HCT116 (cell line): ENCODE measurements at regions not wholly inside any gene's neighbourhood (a gene's known extent, or its start where the extent isn't known, plus 50 kb on each side); places are given as distances from the start of the nearest gene placed in this dataset.
A peak's percentile ranks its signal among the peaks of the same experiment; 100 is the strongest.

Source experiments
- ATAC-seq: fragments of 200-7000 bp; cut with Tn5 transposase; 2 replicates; pipeline ENCODE4 v1.9.1; 2020; ENCODE audit warnings: mild to moderate bottlenecking, moderate library complexity
- BruUV-seq: library from RNA; stranded (reverse); fragments of 400-500 nt; replicated peaks from 2 replicates; lab custom pipeline; 2021; lab: Mats Ljungman, UMichigan
- CTCF ChIA-PET: fragments of 300-600 bp; sonication (Branson Sonifier 250); formaldehyde crosslinking; loops from one replicate; lab custom pipeline; 2021; ENCODE audit warnings: antibody characterized with exemption; lab: Charles Lee
- POLR2A ChIA-PET: fragments of 300-600, 350-600 bp; sonication (Branson Sonifier 250); formaldehyde crosslinking; loops from one replicate; lab custom pipeline; 2021; ENCODE audit warnings: antibody characterized with exemption; lab: Charles Lee
- RAD21 ChIA-PET, 2 experiments: fragments of 300-600 bp; sonication (Branson Sonifier 250); formaldehyde crosslinking; loops; one replicate each; lab custom pipeline; 2023; ENCODE audit warnings: low total read pairs in 2 of 2; ENCODE audit not compliant: uncharacterized antibody in 2 of 2, unreplicated experiment in 2 of 2, low non-redundant PET in 1 of 2; lab: Charles Lee
- DNase-seq: peaks from one replicate; pipeline ENCODE4 v3.0.0-alpha.2; 2010; ENCODE audit warnings: low read depth, low spot score
- H2AFZ ChIP-seq: fragments of 200-600 bp; shearing (Covaris generic), sonication (generic); 2 replicates; pipeline ENCODE4 v1.6.1; 2017; ENCODE audit warnings: low read depth, mixed run types, mixed read lengths, antibody characterized with exemption, low read length; ENCODE audit not compliant: poor library complexity, severe bottlenecking
- H3K27ac ChIP-seq: 2 replicates; pipeline ENCODE4 v1.5.1; 2012; ENCODE audit warnings: low read depth, low read length
- H3K27me3 ChIP-seq: fragments of 200-600 bp; sonication (generic); 2 replicates; pipeline ENCODE4 v1.6.1; 2016; ENCODE audit warnings: mixed run types, low read length, mixed read lengths; ENCODE audit not compliant: insufficient read depth
- H3K36me3 ChIP-seq, 2 experiments: fragments of 200-500 bp in 1 of 2; fragments of 200-600 bp in 1 of 2; sonication (Bioruptor generic) in 1 of 2; sonication (generic) in 1 of 2; 2 replicates each; pipeline versions ENCODE4 v1.5.1 to v1.6.1; 2014 to 2016; ENCODE audit warnings: low read length in 2 of 2, inconsistent platforms in 1 of 2, mixed read lengths in 1 of 2, mixed run types in 1 of 2; ENCODE audit not compliant: insufficient read depth in 2 of 2, control insufficient read depth in 1 of 2
- H3K4me1 ChIP-seq, 2 experiments: fragments of 200-600 bp in 1 of 2; sonication (generic) in 1 of 2; 2 replicates each; pipeline versions ENCODE4 v1.5.1 to v1.6.1; 2012 to 2017; ENCODE audit warnings: low read length in 2 of 2, inconsistent platforms in 1 of 2, mild to moderate bottlenecking in 1 of 2, mixed read lengths in 1 of 2, mixed run types in 1 of 2, moderate library complexity in 1 of 2; ENCODE audit not compliant: insufficient read depth in 2 of 2, control insufficient read depth in 1 of 2
- H3K4me2 ChIP-seq: fragments of 200-600 bp; sonication (generic); 2 replicates; pipeline ENCODE4 v1.6.1; 2017; ENCODE audit warnings: mixed run types, low read length, mixed read lengths
- H3K4me3 ChIP-seq, 2 experiments: fragments of 200-600 bp in 1 of 2; sonication (generic) in 1 of 2; replicated peaks in 1 of 2; 2 replicates each; pipeline ENCODE4 v1.5.1; 2011 to 2016; ENCODE audit warnings: low read length in 2 of 2, control low read depth in 1 of 2, low read depth in 1 of 2, mild to moderate bottlenecking in 1 of 2, mixed read lengths in 1 of 2, mixed run types in 1 of 2
- H3K79me2 ChIP-seq: fragments of 200-600 bp; sonication (generic); 2 replicates; pipeline ENCODE4 v1.6.1; 2017; ENCODE audit warnings: mild to moderate bottlenecking, mixed run types, low read length, moderate library complexity, mixed read lengths; ENCODE audit not compliant: insufficient read depth
- H3K9ac ChIP-seq: fragments of 200-600 bp; sonication (generic); 2 replicates; pipeline ENCODE4 v1.6.1; 2016; ENCODE audit warnings: low read length, mixed read lengths
- H3K9me2 ChIP-seq: fragments of 200-600 bp; sonication (generic), shearing (Covaris generic); 2 replicates; pipeline ENCODE4 v1.6.1; 2017; ENCODE audit warnings: mixed run types, mild to moderate bottlenecking, moderate library complexity; ENCODE audit not compliant: insufficient read depth
- H3K9me3 ChIP-seq, 2 experiments: fragments of 200-500 bp in 1 of 2; fragments of 200-600 bp in 1 of 2; sonication (Bioruptor generic) in 1 of 2; sonication (generic) in 1 of 2; 2 replicates each; pipeline ENCODE4 v1.6.1; 2014 to 2017; ENCODE audit warnings: low read length in 2 of 2, mixed read lengths in 2 of 2, inconsistent platforms in 1 of 2, low read depth in 1 of 2, mild to moderate bottlenecking in 1 of 2, mixed run types in 1 of 2, moderate library complexity in 1 of 2; ENCODE audit not compliant: control insufficient read depth in 1 of 2, insufficient read depth in 1 of 2
- H4K20me1 ChIP-seq: fragments of 200-600 bp; sonication (generic), shearing (Covaris generic); 2 replicates; pipeline ENCODE4 v1.6.1; 2017; ENCODE audit warnings: mixed run types, mild to moderate bottlenecking, moderate library complexity; ENCODE audit not compliant: insufficient read depth
- CEBPB ChIP-seq: IDR thresholded peaks from 2 replicates; pipeline ENCODE4 v1.6.1; 2012; ENCODE audit warnings: low read depth
- POLR2AphosphoS5 ChIP-seq: IDR thresholded peaks from 2 replicates; pipeline ENCODE4 v1.6.1; 2011; ENCODE audit warnings: mild to moderate bottlenecking, low read depth, low read length, moderate library complexity
- RAD21 ChIP-seq: IDR thresholded peaks from 2 replicates; pipeline ENCODE4 v1.6.1; 2012; ENCODE audit warnings: low read depth, mild to moderate bottlenecking
- SIN3A ChIP-seq: IDR thresholded peaks from 2 replicates; pipeline ENCODE4 v1.6.1; 2012; ENCODE audit warnings: low read depth
- SP1 ChIP-seq: IDR thresholded peaks from 2 replicates; pipeline ENCODE4 v1.6.1; 2012; ENCODE audit warnings: low read depth
- ZFX ChIP-seq: fragments of 450-650 bp; IDR thresholded peaks from 2 replicates; pipeline ENCODE4 v1.6.1; 2017
- intact Hi-C: fragments of 100-400 bp; cut with micrococcal nuclease; formaldehyde crosslinking; loops from 2 replicates; pipeline ENCODE4 v1.10.0; 2022
- TF ChIP-seq, protein P1 (sequence below): IDR thresholded peaks from 2 replicates; pipeline ENCODE4 v1.6.1; 2011; ENCODE audit warnings: mild to moderate bottlenecking, low read length, moderate library complexity; ENCODE audit not compliant: insufficient replicate concordance; ENCODE audit errors: extremely low read depth
- TF ChIP-seq, protein P2 (sequence below): IDR thresholded peaks from 2 replicates; pipeline ENCODE4 v1.6.1; 2012
- TF ChIP-seq, protein P3 (sequence below), 3 experiments: fragments of 200-600 bp in 1 of 3; sonication (generic) in 1 of 3; IDR thresholded peaks in 2 of 3; conservative IDR thresholded peaks in 1 of 3; 2 replicates each; pipeline ENCODE4 v1.5.1; 2012 to 2017; ENCODE audit warnings: low read depth in 2 of 3, low read length in 2 of 3, antibody characterized with exemption in 1 of 3, borderline replicate concordance in 1 of 3, control low read depth in 1 of 3, mild to moderate bottlenecking in 1 of 3, mixed read lengths in 1 of 3, mixed run types in 1 of 3, moderate library complexity in 1 of 3; ENCODE audit not compliant: insufficient read depth in 1 of 3

DNA sequence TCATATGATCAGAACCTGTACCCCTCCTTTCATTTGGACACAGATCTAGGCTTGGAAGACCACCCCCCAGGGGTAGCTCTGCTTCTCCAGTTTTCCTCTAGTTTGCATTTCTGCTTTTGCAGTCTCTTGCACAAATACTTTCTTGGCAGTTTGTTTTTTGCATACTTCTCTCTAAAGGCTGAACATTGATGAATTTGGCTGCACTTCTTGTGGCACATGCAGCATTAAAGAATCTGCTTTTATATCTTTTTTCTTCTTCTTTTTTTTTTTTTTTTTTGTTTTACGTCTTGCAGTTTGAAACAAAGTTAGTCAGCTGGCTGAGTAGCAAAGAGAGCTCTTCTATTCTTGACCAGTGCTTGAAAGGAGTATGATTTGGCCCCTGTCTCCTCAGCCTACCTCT, 273.0 kb downstream of the GLUD2 start:
- ChIA-PET RAD21 (no interaction called here), CTCF (no interaction called here), POLR2A (no interaction called here)
- intact Hi-C loops, result loop anchor here (5.0 kb wide), 1 partner anchor 257 kb away; no protein-coding TSS in a partner anchor
- Histone ChIP-seq H3K9ac (no peak overlapping the region), H2AFZ (no peak overlapping the region), H3K4me2 (no peak overlapping the region), H4K20me1 (no peaks in the 10 kb centered on the region), H3K36me3 (no peaks in the 10 kb centered on the region), H3K27me3 (no peaks in the 10 kb centered on the region), H3K4me1 (no peaks in the 10 kb centered on the region), H3K79me2 (no peaks in the 10 kb centered on the region), H3K27ac (no peak overlapping the region), H3K9me2 (no peaks in the 10 kb centered on the region), H3K9me3 (no peaks in the 10 kb centered on the region), H3K4me3 (no peak overlapping the region)
- no TSS peak for BruUV-seq
- DNase-seq (no peak), ATAC-seq (no peak)
- TF ChIP-seq POLR2AphosphoS5, result no peak
- TF ChIP-seq, protein P1, sequence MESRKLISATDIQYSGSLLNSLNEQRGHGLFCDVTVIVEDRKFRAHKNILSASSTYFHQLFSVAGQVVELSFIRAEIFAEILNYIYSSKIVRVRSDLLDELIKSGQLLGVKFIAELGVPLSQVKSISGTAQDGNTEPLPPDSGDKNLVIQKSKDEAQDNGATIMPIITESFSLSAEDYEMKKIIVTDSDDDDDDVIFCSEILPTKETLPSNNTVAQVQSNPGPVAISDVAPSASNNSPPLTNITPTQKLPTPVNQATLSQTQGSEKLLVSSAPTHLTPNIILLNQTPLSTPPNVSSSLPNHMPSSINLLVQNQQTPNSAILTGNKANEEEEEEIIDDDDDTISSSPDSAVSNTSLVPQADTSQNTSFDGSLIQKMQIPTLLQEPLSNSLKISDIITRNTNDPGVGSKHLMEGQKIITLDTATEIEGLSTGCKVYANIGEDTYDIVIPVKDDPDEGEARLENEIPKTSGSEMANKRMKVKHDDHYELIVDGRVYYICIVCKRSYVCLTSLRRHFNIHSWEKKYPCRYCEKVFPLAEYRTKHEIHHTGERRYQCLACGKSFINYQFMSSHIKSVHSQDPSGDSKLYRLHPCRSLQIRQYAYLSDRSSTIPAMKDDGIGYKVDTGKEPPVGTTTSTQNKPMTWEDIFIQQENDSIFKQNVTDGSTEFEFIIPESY, result no peak
- TF ChIP-seq, protein P2, sequence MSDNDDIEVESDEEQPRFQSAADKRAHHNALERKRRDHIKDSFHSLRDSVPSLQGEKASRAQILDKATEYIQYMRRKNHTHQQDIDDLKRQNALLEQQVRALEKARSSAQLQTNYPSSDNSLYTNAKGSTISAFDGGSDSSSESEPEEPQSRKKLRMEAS, result no peak

DNA sequence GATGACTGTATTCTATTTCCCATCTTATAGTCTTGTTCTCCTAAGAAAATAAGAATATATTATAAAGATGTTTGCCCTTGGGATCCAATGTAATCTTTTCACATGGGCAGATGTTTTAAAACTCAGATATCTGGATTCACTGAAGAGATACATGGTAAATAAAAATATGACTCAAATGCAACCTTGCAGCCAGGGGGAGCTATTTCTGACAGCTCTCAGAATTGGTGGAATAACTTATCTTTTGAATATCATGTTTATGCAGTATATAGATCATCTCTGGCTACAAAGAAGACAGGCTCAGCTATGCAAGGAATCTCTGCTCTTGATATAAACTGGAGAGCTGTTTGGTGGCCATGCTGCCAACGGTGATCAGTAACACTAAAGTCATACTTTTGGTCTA, 274.7 kb downstream of the GLUD2 start:
- TF ChIP-seq POLR2AphosphoS5 (no peak), SP1 (no peak), SIN3A (no peak), ZFX (no peak), RAD21 (peak; percentile 18; the same call in 1 of the 2 replicates), CEBPB (no peak)
- TF ChIP-seq, protein P3, sequence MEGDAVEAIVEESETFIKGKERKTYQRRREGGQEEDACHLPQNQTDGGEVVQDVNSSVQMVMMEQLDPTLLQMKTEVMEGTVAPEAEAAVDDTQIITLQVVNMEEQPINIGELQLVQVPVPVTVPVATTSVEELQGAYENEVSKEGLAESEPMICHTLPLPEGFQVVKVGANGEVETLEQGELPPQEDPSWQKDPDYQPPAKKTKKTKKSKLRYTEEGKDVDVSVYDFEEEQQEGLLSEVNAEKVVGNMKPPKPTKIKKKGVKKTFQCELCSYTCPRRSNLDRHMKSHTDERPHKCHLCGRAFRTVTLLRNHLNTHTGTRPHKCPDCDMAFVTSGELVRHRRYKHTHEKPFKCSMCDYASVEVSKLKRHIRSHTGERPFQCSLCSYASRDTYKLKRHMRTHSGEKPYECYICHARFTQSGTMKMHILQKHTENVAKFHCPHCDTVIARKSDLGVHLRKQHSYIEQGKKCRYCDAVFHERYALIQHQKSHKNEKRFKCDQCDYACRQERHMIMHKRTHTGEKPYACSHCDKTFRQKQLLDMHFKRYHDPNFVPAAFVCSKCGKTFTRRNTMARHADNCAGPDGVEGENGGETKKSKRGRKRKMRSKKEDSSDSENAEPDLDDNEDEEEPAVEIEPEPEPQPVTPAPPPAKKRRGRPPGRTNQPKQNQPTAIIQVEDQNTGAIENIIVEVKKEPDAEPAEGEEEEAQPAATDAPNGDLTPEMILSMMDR (IDR thresholded peaks at IDR 0.05 in 2 of 3, conservative IDR thresholded peaks at IDR 0.05 in 1 of 3; ENCODE audit: borderline replicate concordance in 1 of 3, insufficient read depth in 1 of 3, low read depth in 2 of 3, low read length in 2 of 3), result peak; percentile 14 to 38 (median 18); a peak in 2 of 6 replicates
- no peak for DNase-seq
- Histone ChIP-seq H3K9ac (no peak overlapping the region), H3K79me2 (no peaks in the 10 kb centered on the region), H3K9me2 (no peaks in the 10 kb centered on the region), H3K9me3 (no peaks in the 10 kb centered on the region), H3K4me1 (no peaks in the 10 kb centered on the region), H4K20me1 (no peaks in the 10 kb centered on the region), H2AFZ (no peak overlapping the region), H3K4me2 (no peak overlapping the region), H3K4me3 (no peak overlapping the region), H3K27me3 (no peaks in the 10 kb centered on the region), H3K27ac (no peak overlapping the region), H3K36me3 (no peaks in the 10 kb centered on the region)
- ChIA-PET CTCF (interaction anchor here (1.2 kb wide), 1 partner anchor 181 kb away, joined by 3 read pairs; no protein-coding TSS in a partner anchor), POLR2A (interaction anchor here (1.0 kb wide), 1 partner anchor 17 kb away, joined by 3 read pairs; no protein-coding TSS in a partner anchor), RAD21 (no interaction called here)
- no TSS peak for BruUV-seq
- no peak for ATAC-seq
- intact Hi-C loops, result loop anchor here (5.0 kb wide), 1 partner anchor 255 kb away; no protein-coding TSS in a partner anchor
